A673 (cell line): ENCODE measurements at regions not wholly inside any gene's neighbourhood (a gene's known extent, or its start where the extent isn't known, plus 50 kb on each side); places are given as distances from the start of the nearest gene placed in this dataset.

Experiments used
- BruUV-seq: library from RNA; stranded (reverse); fragments of 400-500 nt; replicated peaks from 2 replicates; lab custom pipeline; 2021; lab: Mats Ljungman, UMichigan
- CTCF ChIA-PET: fragments of 300-600 bp; sonication (Branson Sonifier 250); formaldehyde crosslinking; loops from one replicate; lab custom pipeline; 2022; ENCODE audit warnings: antibody characterized with exemption; lab: Charles Lee
- POLR2A ChIA-PET: fragments of 300-600 bp; sonication (Branson Sonifier 250); formaldehyde crosslinking; loops from one replicate; lab custom pipeline; 2022; ENCODE audit warnings: antibody characterized with exemption; ENCODE audit not compliant: low non-redundant PET; lab: Charles Lee
- DNase-seq: peaks from one replicate; pipeline ENCODE4 v3.0.0-alpha.2; 2015; ENCODE audit warnings: low spot score
- H3K27ac ChIP-seq: fragments of 200-600 bp; sonication (generic); 2 replicates; pipeline ENCODE4 v1.5.1; 2016; ENCODE audit warnings: mixed run types, low read depth, mild to moderate bottlenecking, mixed read lengths, antibody characterized with exemption, low read length; ENCODE audit not compliant: poor library complexity, severe bottlenecking
- H3K27me3 ChIP-seq: fragments of 200-600 bp; sonication (generic); replicated peaks from 2 replicates; pipeline ENCODE4 v1.6.1; 2017; ENCODE audit warnings: mixed run types, low read depth, mild to moderate bottlenecking, mixed read lengths, antibody characterized with exemption, low read length; ENCODE audit not compliant: insufficient read depth, poor library complexity
- H3K36me3 ChIP-seq: fragments of 200-600 bp; sonication (generic); 2 replicates; pipeline ENCODE4 v1.6.1; 2016; ENCODE audit warnings: mixed run types, mild to moderate bottlenecking, mixed read lengths, antibody characterized with exemption, low read length; ENCODE audit not compliant: insufficient read depth, poor library complexity, severe bottlenecking
- H3K4me1 ChIP-seq: fragments of 200-600 bp; sonication (generic); 2 replicates; pipeline ENCODE4 v1.6.1; 2017; ENCODE audit warnings: mixed run types, mild to moderate bottlenecking, mixed read lengths, antibody characterized with exemption, low read length; ENCODE audit not compliant: insufficient read depth, poor library complexity, severe bottlenecking
- H3K4me3 ChIP-seq: fragments of 200-600 bp; sonication (generic); 2 replicates; pipeline ENCODE4 v1.5.1; 2016; ENCODE audit warnings: low read depth, mixed run types, mild to moderate bottlenecking, mixed read lengths, low read length; ENCODE audit not compliant: poor library complexity, severe bottlenecking
- H3K9me3 ChIP-seq: fragments of 200-600 bp; sonication (generic); 2 replicates; pipeline ENCODE4 v1.6.1; 2016; ENCODE audit warnings: mixed run types, low read depth, mild to moderate bottlenecking, mixed read lengths, antibody characterized with exemption, low read length; ENCODE audit not compliant: poor library complexity, severe bottlenecking
- CTCF ChIP-seq: fragments of 300-800, 200-600 bp; sonication (generic); conservative IDR thresholded peaks from 2 replicates; pipeline ENCODE4 v1.5.1; 2017; ENCODE audit warnings: low read depth, mild to moderate bottlenecking, antibody characterized with exemption, low read length, moderate library complexity, mixed read lengths
- EZH2 ChIP-seq: fragments of 200-600 bp; sonication (generic); IDR thresholded peaks from 2 replicates; pipeline ENCODE4 v1.6.1; 2017; ENCODE audit warnings: borderline replicate concordance, low read depth, mild to moderate bottlenecking, mixed read lengths, antibody characterized with exemption, low read length; ENCODE audit not compliant: poor library complexity, severe bottlenecking
- intact Hi-C: fragments of 100-400 bp; cut with micrococcal nuclease; formaldehyde crosslinking; loops from one replicate; pipeline ENCODE4 v1.10.0; 2022; ENCODE audit not compliant: unreplicated experiment

GRCh38 chr2:228378233-228378632 lies 196.7 kb upstream of the SPHKAP start:
- no peaks in the 10 kb centered on the region for H3K27me3 ChIP-seq
- DNase-seq = no peak
- BruUV-seq = no TSS peak
- ChIA-PET POLR2A (no interaction called here), CTCF (interaction anchor here (0.6 kb wide), 1 partner anchor 673 kb away, joined by 4 read pairs; no protein-coding TSS in a partner anchor)
- H3K4me1 ChIP-seq = no peaks in the 10 kb centered on the region
- H3K36me3 ChIP-seq = no peaks in the 10 kb centered on the region
- no peaks in the 10 kb centered on the region for H3K9me3 ChIP-seq
- H3K27ac ChIP-seq = no peak overlapping the region
- intact Hi-C loops = no loop called here
- TF ChIP-seq CTCF (no peak), EZH2 (no peak)
- H3K4me3 ChIP-seq = no peak overlapping the region

- H3K36me3 ChIP-seq = no peaks in the 10 kb centered on the region
- H3K27me3 ChIP-seq = no peaks in the 10 kb centered on the region
- no peaks in the 10 kb centered on the region for H3K4me1 ChIP-seq
- DNase-seq = no peak
- ChIA-PET CTCF (no interaction called here), POLR2A (no interaction called here)
- intact Hi-C loops = no loop called here
- H3K9me3 ChIP-seq = no peaks in the 10 kb centered on the region
- TF ChIP-seq EZH2 (no peak), CTCF (no peak)
- H3K27ac ChIP-seq = no peak overlapping the region
- no peak overlapping the region for H3K4me3 ChIP-seq
- BruUV-seq = no TSS peak
These were observed 196.0 kb upstream of the SPHKAP start for GRCh38 chr2:228377533-228377932.

- intact Hi-C loops = no loop called here
- no peak for TF ChIP-seq EZH2
- TF ChIP-seq CTCF = no peak
These were observed 193.3 kb upstream of the SPHKAP start for GRCh38 chr2:228374741-228375140.

More at GRCh38 chr2:228374741-228375140, 193.3 kb upstream of the SPHKAP start:
- no peaks in the 10 kb centered on the region for H3K4me1 ChIP-seq
- CTCF ChIA-PET = no interaction called here
- DNase-seq = no peak
- no peak overlapping the region for H3K4me3 ChIP-seq
- no TSS peak for BruUV-seq
- no peak overlapping the region for H3K27ac ChIP-seq
- H3K27me3 ChIP-seq = no peaks in the 10 kb centered on the region
- POLR2A ChIA-PET = no interaction called here
- no peaks in the 10 kb centered on the region for H3K36me3 ChIP-seq
- no peaks in the 10 kb centered on the region for H3K9me3 ChIP-seq
